GM21529 (cell line): ENCODE measurements at regions not wholly inside any gene's neighbourhood (a gene's known extent, or its start where the extent isn't known, plus 50 kb on each side); places are given as distances from the start of the nearest gene placed in this dataset.
"Not testable (repeated sequence)": the region's sequence is repeated elsewhere in the genome, so short reads cannot be mapped to it uniquely, and the experiment has no call there.

ENCODE experiments used
- ATAC-seq: cut with Tn5 transposase; IDR thresholded peaks from one replicate; pipeline ENCODE4 v1.9.1; 2021; ENCODE audit not compliant: unreplicated experiment

DNA sequence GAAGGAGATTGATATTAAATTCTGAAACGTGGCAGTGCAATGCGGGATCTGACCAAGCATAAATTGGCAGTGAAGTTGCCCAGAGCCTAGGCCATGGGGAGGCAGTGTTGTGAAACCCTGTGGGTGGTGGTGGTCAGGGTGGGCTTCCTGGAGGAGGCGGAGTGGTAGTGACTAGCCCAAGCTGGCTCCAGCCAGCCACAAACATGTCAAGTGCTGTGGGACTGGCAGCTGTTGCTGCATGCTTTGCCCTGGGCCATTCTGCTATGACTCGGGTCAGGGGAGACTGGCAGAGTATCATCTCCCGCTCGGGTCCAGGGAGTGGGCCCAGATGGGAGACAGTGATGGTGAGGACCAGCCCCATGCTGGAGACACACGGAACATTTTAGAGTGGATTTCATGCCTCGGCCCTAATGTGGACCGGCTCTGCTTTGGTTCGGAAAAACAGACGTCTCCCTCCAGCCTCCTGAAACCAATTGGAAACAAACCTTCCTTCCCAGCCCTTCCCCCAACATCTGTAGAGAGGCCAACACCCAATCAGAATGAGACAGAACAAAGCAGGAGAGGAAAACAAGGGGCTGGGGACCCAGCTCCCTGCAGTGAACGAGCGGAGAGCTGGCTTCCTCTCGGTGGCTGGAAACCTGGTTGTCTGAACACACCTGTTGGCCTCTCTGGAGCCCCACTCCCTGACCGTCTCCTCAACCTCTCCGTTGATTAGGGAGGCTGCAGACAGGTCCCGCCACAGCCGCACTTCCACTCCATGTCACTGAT, 58.2 kb downstream of the TMEM270 start:
- no peak for ATAC-seq

DNA sequence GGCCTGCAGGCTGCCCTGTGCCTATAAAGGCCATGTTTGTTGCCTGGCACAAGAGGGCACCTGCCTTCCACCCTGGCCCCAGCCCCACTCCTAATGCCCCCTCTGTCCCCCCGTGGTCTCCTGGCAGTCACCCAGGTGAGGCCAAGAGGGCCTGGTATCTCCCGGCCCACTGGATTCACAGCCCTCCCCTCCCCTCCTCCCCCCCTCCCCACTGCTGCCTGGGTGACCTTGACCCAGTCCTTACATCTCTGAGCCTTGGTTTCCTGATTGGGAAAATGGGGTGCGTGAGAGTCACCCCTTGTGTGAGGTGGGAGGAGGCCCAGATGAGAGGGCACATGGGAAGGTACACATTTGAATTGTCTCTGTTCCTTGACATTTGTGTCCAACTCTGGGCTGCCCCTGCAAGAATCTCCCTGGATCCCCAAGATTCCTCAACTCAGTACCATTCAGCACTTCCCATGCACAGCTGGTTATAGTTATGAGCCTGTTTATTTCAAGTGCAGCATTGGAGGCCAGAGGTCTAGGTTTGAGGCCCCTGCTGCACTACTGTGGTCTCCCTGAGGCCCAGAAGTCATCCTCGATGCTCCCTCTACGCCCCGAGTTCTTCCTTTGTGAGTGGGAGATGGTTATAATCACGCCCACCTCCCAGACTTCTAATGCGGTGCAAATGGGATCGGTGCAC, 58.9 kb downstream of the TMEM270 start:
- ATAC-seq: no peak

DNA sequence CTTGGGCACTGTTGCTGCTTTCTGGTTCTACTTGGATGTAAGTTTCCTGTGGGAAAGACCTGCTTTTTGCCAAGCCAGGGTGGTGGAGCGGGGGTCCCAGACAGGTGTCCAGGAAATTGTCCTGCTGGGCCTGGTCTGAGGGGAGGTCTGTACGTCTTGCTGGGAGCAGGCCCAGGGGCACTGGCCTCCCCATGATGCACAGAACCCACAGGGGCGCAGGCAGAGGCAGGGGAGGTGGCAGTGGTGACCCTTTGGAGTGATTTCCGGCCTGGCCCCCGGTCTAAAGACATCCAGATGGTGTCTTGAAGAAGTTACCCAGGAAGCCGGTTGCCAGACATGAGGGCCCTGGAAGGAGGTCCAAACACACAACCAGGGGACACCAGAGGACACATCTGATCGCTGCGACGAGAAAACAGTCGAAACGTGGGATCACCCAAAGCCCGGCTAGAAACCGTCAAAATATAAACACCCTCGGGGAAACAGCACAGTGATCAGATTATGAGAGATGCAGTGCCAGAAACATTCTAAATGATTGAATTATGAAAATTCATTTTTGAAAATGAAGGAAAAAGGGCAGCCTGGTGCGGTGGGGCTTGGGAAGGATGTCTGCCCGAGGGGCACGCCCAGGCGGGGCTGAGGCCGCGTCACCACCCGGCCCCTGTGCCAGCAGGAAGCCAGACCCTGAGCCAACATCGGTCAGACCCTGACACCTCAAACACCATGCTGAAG, 59.6 kb downstream of the TMEM270 start:
- ATAC-seq: no peak

DNA sequence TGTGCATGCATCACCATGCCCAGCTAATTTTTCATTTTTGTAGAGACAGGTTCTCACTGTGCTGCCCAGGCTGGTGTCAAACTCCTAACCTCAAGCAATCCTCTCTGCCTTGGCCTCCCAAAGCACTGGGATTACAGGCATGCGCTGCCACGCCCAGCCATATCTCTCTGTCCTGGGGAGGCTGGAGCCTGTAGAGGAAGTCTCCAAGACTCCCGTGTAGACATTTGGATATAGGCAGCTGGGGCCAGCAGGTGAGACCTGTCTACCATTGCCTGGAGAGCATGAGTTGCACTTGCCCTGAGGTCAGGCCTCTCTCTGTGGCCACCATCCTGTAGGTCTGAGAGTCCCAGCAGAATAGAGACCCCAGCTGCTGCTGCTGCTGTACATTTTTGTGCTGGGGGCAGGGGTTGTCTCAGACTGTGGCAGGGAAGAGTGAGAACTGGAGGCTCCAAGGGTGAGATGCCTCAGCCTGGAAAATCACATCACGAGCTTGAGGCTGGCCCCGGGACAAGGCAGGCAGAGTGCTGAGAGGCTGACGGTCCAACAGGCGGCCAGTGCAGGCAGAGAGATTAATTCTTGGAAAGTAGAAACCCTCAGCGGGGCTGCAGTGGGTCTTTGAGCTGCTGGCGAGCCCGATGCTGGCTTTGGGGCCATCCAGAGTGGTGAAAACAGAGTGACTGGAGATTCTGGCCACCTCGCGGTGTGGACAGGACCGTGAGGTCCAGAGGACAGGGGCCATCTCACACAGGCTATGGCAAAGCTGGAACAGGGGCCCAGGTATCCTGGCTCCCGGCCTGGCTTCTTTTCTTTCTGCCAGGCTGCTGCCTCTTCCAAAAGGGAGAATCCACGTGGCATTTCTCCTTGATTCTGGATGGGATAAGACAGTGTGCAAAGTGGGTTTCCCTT, 60.9 kb downstream of the TMEM270 start:
- no peak for ATAC-seq

DNA sequence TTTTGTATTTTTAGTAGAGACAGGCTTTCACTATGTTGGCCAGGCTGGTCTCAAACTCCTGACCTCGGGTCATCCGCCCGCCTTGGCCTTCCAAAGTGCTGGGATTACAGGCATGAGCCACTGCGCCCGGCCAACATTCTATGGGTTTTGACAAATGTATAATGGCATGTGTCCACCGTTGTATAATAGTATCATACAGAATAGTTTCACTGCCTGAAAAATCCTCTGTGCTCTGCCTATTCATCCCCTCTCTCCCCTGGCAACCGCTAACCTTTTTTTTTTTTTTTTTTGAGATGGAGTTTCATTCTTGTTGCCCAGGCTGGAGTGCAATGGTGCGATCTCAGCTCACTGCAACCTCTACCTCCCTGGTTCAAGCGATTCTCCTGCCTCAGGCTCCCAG, 67.7 kb downstream of the TMEM270 start:
- ATAC-seq: not testable (repeated sequence)

DNA sequence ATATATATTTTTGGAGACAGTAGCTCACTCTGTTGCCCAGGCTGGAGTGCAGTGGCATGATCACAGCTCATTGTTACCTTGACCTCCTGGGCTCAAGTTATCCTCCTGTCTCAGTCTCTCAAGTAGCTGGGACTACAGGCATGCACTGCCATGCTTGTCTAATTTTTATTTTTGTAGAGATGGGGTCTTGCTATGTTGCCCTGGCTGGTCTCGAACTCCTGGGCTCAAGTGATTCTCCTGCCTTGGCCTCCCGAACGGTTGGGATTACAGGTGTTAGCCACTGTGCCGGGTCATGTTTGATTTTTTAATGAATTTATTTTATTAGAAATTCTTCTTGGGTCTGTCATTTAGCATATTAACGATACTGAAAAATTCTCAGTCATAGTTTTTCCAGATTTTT, 70.5 kb downstream of the TMEM270 start:
- no peak for ATAC-seq

DNA sequence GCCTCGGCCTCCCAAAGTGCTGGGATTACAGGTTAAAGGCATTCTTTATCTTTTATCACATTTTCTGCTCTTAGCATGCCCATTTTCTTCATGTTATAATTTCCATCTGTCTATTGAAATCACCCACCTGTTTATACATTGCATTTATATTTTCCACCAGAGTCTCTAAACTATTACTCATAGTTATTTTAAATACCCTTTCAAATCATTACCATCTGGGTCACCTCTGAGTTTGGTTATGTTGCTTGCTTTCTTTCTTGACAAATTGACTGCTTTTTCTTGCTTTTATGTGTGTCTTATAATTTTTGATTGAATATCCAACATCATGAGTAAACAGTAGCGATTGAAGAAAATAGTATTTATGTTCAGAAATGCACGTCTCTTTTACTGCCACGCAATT, 71.4 kb downstream of the TMEM270 start:
- no peak for ATAC-seq

DNA sequence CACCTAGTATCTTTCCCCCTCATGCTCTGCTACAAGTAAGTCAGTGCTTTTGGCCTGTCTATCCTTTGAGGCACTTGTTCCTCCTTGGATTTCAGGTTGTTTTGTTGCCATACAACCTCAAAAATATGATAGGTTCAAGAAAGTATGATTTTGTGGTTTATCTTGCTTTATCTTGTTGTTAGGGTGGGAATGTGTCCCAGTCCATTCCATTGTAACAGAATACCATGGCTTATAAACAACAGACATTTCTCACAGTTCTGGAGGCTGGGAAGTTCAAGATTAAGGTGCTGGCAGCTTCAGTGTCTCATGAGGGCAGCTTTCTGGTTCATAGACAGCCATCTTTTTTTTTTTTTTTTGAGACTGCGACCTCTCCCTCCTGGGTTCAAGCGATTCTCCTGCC, 72.1 kb downstream of the TMEM270 start:
- no peak for ATAC-seq

DNA sequence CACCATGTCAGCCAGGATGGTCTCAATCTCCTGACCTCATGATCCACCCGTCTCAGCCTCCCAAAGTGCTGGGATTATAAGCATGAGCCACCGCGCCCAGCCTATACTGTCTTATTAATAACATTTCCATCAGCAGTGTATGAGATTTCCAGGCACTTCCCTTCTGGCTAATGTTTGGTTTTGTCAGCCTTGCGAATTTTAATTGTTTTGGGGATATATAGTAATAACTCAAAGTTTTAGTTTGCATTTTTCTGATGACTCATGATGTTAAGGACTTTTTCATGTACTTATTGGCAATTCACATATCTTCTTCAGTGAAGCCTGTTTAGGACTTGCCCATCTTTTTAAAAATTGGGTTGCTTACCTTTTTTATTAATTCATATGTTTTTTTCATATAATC, 76.0 kb downstream of the TMEM270 start:
- no peak for ATAC-seq

DNA sequence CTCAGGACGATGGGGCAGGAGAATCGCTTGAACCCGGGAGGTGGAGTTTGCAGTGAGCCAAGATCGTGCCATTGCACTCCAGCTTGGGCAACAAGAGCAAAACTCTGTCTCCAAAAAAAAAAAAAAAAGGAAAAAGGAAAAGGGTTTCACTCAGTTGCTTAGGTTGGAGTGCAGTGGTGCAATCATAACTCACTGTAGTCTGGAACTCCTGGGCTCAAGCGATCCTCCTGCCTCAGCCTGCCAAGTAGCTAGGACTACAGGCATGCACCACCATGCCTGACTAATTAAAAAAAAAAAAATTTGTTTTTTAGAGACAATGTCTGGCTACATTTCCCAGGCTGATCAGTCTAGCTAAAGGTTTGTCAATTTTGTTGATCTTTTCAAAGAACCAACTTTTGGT, 76.7 kb downstream of the TMEM270 start:
- not testable (repeated sequence) for ATAC-seq

DNA sequence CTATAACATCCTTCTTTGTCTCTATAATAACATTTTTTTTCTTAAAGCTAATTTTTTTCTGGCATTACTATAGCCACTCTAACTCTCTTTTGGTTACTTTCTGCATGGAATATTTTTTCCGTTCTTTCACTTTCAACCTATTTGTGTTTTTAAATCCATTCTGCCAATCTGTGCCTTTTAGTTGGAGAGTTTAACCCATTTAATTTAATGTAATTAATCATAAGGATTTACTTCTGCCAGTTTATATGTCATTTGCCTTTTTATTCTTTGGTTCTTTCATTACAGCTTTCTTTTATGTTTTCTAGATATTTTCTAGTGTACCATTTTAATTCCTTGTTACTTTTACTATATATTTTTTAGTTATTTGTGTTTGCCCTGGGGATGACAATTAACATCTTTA, 78.6 kb downstream of the TMEM270 start:
- no peak for ATAC-seq

DNA sequence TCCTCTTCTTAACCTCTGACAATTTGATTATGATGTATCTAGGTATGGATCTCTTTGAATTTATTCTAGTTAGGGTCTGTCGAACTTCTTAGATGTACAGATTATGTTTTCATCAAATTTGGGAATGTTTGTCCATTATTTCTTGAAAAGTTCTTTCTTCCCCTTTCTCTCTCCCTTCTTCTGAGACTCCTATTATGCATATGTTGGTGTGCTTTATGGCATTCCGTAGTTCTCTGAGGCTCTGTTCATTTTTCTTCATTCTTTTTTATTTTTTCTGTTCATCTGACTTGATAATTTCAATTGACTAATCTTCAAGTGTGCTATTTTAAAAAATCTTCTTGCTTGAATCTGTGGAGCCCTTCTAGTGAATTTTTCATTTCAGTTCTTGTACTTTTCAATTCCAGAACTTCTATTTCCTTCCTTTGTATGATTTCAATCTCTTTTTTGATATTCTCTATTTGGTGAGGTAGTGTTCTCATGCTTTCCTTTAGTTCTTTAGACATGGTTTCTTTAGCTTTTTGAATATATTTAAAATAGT, 79.8 kb downstream of the TMEM270 start:
- ATAC-seq: no peak

DNA sequence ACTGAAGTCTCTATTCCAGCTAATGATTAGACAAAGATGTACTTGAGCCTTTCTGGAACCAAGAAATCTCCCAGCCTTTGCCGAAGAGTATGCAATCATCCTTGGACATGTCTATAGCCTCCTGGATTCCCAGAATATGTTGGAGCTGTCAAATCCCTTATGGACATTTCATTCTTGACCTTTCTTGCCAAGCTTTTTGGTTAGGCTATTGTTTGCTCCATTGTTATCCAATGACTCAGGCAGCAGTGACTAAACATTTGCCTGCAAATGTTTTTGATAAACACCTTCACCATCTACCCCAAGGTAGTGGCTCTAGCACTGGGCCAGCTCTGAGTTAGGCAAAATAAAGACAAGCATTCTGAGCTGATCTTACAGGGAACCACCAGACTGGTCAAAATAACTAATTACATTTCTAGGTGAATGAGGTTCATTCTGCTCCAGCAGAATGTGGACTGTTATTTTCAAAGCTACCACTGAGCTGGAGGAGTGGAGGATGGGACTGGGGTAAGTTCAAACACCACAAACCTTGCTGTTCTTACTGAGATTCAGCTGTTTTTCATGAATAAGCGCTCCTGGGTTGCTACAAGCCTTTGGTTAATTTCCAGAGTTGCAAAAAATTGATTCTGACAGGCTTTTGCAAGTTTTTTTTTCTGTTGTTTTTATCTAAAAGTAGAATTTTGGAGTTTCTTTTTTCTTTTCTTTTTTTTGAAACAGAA, 81.0 kb downstream of the TMEM270 start:
- ATAC-seq: no peak

DNA sequence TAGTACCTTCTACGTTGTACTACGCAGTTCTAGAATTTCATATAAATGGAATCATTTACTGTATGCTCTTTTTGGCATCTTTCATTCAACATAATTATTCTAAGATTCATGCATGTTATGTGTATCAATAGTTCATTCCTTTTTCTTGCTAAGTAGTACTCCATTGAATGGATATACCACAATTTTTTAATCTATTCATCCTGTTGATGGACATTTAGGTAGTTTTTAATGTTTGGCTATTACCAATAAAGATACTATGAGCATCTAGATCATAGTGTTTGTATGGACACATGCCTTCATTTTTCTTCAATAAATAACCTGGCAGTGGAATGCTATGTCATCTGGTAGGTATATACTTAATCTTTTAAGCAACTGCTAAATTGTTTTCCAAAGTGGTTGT, 83.0 kb upstream of the ELN start:
- no peak for ATAC-seq

DNA sequence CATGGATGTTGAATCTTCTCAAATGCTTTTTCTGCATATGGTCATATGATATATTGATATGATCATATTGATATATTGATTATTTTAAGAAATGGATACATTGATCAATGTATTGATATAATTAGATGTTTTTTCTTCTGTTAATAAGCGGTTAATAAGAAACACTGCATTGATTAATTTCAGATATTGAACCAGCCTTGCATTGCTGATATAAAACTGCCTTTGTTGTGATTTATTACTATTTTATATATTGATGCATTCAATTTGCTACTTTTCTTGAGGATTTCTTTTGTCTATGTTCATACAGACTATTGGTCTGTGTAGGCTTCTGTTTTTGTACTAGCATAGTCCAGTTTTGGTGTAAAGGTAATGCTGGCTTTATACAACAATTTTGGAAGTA, 79.7 kb upstream of the ELN start:
- no peak for ATAC-seq

DNA sequence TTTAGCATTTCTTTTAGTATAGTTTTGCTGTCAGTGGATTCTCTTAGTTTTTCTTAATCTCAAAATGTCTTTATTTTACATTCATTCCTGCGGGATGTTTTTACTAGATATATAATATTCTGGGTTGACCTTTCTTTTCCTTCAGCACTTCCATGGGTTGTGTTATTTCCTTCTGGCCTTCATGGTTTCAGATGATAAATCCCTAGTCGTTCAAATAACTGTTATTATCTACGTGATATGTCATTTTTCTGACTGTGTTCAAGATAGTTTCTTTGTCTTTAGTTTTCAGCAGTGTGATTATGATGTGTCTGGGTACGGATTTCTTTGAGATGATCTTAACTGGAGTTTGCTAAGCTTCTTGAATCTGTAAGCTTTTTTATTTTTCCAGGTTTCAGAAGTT, 75.7 kb upstream of the ELN start:
- no peak for ATAC-seq

DNA sequence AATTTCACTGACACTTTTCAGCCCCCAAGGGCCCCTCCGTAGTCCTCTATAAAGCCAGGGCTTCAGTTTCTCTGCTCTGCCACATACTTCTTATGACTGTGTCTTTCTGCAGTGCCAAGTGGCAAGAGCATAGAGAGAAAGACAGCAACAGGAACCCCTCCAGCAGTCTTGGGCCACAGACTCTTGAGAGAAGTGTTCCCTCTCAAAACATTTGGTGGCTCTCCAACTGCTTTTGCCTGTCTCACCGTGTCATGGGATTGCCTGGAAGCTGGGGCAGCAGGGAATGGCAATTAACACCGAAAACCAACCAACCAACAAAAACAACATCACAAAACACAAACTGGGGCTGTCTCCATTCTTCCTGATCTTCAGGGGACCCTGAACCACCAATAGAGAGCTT, 73.8 kb upstream of the ELN start:
- no peak for ATAC-seq

DNA sequence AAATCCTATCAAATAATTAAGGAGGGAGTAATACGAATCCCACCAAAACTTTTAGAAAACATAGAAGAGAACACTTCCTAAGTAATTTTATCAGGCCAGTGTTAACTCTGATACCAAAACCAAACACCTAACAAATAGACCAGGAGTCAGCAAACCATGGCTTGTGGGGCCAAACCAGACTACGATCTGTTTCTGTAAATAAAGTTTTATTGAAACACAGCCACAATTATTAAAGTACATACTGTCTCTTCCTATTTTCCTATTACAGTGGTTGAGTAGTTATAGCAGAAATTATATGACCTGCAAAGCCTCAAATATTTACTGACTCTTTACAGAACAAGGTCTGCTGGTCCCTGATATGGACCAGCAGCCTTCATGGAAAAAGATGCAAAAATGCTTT, 73.1 kb upstream of the ELN start:
- ATAC-seq: no peak

DNA sequence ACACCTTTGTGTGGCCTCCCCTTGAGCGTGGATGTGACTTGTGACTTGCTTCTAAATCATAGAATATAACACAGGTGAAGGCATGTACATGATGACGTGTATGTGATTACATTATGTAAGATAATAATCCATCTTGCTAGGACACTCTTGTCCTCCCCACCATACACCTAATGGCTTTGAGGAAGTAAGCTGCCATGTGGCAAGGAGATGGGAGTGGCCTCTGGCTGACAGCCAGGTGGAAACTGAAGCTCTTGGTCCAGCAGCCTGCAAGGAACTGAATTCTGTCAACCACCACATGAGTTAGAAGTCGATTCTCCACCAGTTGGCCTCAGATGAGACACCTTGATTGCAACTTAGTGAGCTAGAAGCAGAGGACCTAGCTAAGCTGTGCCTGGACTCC, 67.4 kb upstream of the ELN start:
- ATAC-seq: no peak

DNA sequence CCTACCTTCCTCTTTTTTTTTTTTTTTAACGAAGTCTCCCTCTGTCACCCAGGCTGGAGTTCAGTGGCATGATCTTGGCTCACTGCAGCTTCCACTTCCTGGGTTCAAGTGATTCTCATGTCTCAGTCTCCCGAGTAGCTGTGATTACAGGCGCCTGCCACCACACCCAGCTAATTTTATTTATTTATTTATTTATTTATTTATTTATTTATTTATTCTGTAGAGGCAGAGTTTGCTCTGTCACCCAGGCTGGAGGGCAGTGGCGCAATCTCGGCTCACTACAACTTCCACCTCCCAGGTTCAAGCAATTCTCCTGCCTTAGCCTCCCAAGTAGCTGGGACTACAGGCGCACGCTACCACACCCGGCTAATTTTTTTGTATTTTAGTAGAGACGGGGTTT, 66.0 kb upstream of the ELN start:
- ATAC-seq: not testable (repeated sequence)
